AG08395 (cell line): ENCODE measurements at regions not wholly inside any gene's neighbourhood (a gene's known extent, or its start where the extent isn't known, plus 50 kb on each side); places are given as distances from the start of the nearest gene placed in this dataset.
"Not testable (repeated sequence)": the region's sequence is repeated elsewhere in the genome, so short reads cannot be mapped to it uniquely, and the experiment has no call there.

ENCODE experiments used
- DNase-seq: peaks from one replicate; pipeline ENCODE4 v3.0.0; 2012; ENCODE audit warnings: mixed read lengths, low spot score

- DNase-seq: peak; percentile 58
Measured at GRCh38 chr5:102617191-102618187, 118.7 kb upstream of the SLCO6A1 start.

- DNase-seq: no peak
Measured at GRCh38 chr5:102622262-102622661, 123.5 kb upstream of the SLCO6A1 start.

GRCh38 chr5:102623329-102624065 is 124.7 kb upstream of the SLCO6A1 start:
- DNase-seq: no peak

GRCh38 chr5:102624405-102624804 is 125.6 kb upstream of the SLCO6A1 start:
- DNase-seq: no peak

GRCh38 chr5:102625468-102625867 is 126.7 kb upstream of the SLCO6A1 start:
- DNase-seq: no peak

DNA sequence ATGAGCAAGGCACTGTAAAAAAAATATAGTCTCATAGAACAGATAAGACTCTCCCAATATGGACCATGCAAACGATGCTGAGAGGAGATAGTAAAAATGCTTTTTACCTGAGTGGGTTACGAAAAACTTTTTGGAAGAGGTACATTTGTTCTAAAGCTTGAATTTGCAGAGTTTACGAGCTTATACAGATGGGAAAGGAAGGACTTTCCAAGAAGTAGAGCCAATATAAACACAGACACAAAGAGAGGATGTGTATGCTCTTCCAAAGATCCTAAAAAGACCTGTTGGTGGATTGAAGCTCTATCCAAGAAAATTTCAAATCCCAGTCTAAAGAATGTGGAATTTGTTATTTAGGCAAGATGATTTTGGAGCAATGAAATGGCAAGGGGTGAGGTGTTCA is 127.1 kb upstream of the SLCO6A1 start:
- no peak for DNase-seq

DNA sequence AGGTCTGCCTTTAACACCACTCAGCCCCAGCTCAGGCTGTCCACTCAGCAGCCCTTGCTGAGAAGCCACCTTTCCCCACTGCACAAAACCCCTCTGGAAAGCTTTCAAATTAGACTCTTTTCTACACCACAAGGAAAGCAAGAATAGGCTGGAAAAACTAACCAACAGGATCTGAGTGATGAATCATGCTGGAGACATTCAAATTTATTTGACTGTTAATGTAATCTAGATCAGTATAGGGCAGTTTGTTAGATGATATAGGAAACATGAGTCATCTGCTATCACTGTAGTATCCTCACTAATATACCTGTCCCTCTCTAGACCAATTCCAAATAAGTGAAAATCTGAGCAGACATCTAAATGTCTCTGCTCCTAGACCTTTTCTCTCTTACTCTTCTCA is 127.8 kb upstream of the PAM start:
- DNase-seq: peak; percentile 35

DNA sequence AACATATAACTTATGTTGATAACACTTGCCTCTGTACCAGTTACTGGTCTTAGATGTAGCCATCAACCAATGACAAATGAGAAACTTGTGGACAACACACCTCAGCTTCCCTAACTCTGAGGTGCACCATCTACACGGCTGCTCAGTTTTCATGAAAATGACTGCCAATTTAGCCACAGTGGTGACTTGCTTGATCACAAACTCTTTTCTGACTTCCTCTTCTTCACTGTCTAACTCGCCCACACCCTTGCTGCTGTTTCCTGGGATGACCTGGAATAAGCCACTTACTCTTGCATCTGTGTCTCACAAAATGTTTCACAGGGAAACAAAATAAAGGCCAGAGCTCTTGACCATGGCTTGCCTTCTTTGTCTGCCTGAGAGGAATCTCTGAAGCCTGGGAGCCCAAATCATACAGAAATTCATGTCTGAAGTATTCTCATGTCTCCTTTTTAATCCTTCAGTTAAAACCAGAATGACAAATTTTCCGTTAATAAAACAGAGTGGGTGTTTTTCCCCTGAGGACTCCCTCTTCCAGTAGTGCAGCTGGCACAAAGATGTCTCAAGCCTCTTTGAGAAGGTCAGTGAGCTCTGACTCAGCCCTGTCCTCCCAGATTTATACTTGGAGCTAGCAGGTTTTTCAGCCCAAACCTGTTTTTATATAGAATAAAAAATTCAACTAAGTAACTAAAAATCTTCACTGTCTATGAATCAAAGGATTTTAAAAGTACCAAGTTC is 126.5 kb upstream of the PAM start:
- peak; percentile 72 for DNase-seq

DNA sequence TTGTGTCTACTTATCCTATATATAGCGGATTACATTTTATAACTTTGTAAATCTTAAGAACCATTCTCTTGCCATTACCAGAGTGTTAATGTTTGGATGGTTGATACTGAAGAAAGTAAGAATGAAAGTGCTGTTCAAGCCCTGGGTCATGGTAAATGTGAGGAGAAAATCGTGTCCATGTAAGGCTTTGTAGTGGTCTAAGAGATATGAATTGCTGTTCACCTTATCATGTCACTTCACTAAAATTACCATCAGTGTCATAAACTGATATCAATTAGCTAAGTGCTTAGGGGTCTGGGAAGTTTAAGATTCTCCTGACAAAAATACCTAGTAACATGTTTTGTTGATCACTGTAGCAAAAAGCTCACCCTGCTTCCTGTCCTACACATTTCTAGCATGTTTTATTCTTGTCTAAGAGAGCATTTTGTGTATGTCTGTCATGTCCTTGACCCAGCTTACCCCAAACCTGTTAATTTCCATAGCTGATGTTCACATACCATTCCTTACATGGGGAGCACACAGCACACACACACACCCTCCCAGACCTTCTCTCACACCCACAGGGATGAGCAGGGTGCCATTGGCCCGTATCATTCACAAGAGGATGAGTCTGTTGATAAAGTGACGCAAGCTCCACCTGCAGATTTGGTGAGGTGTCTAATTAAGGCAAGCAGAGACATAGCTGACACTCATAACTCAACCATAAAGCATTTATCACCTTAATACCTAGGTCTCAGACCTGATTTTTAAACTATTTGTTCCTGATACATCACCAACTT is 125.1 kb upstream of the PAM start:
- DNase-seq: no peak

DNA sequence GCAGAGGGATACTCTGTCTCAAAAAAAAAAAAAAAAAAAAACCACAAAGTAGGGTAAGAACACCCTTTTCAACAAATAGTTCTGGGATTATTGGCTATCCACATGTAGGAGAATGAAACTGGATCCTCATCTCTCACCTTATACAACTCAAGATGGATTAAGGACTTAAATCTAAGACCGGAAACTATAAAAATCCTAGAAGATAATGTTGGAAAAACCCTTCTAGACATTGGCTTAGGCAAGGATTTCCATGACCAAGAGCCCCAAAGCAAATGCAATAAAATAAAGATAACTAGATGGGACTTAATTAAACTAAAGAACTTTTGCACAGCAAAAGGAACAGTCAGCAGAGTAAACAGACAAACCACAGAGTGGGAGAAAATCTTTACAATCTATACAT is 119.7 kb upstream of the PAM start:
- not testable (repeated sequence) for DNase-seq

DNA sequence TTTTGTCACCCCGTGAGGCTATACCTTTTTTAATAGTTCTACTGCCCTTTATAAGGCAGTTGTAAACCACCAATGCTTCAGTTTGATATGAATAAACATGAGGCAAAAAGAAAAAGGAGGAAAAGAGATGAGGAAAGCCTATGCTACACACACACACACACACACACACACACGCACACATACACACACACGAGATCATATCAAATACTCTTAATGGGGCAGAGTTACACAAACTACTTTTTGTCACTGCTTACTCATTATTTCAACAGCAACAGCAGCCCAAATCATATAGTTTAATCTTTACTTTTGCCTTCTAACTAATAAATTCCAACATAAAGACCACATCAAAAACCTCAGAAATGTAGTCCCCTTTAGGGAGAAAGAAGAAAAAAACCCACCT is 116.8 kb upstream of the PAM start:
- no peak for DNase-seq

DNA sequence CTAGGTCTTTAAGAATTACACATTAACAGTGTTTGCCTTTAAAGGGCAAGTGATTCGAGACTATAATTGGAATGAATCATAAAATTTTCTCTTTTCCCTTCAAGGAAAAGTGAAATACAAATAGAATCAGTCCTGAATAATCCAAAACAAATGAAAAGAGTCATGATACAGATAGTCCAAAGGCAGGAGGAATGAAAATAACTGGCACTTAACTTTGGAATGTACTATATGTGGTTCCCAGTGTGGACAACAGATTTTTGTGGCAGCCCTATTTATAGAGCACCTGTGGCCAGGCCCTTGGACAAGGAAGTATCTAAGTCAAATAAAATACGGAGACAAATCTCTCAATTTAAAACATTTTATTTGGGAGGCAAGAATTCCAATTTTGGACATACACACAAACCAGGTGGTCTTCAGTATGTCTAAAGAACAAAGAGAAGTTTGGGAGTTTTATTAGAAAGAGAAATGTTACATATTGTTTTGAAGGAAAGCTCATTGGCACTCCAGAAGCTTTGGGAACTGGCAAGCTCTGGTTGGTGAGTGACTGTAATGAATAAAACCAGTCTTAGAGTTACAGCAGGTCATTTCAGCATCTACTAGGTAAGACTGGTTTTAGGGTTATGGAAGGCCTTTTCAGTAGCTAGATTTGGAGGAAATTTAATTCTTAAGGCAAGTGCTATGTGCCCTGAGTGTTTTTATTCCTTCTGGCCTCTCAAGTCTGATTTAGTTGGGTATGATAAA is 116.0 kb upstream of the PAM start:
- DNase-seq: no peak

DNA sequence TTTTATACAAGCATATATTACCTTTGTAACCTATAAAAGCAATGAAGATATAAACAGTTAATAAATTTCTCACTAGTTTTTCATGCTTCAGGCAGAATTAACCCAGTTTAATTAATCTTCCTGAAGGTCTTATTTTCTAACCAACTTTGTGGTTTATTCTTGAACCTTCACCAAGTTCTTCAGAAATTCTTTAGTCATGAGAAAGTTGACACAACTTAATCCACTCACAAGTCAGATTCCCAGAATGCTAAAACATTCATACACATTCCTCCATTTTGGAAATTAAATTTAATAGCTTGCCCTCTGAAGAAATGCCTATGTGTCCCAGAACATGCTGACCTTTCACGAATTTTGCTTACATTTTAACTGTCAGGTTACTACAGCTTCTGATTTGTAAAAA is 105.4 kb upstream of the PAM start:
- peak; percentile 40 for DNase-seq

DNA sequence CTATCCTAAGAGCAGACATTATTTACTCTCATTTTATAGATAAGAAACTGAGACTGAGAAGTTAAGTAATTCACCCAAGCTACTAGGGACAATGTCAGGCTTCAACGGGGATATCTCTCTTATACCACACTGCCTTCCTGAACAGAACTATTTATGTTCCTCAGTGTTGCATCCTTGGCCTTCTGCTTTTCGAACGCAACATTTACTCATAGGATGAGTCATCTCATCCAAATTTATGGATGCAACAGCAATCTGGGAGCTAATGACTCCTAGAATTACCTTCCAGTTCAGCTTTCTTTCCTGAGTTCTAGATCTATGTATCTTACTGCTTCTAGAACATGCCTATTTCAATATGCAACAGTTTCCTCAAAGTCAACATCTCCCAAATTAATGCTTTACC is 103.6 kb upstream of the PAM start:
- DNase-seq: no peak

DNA sequence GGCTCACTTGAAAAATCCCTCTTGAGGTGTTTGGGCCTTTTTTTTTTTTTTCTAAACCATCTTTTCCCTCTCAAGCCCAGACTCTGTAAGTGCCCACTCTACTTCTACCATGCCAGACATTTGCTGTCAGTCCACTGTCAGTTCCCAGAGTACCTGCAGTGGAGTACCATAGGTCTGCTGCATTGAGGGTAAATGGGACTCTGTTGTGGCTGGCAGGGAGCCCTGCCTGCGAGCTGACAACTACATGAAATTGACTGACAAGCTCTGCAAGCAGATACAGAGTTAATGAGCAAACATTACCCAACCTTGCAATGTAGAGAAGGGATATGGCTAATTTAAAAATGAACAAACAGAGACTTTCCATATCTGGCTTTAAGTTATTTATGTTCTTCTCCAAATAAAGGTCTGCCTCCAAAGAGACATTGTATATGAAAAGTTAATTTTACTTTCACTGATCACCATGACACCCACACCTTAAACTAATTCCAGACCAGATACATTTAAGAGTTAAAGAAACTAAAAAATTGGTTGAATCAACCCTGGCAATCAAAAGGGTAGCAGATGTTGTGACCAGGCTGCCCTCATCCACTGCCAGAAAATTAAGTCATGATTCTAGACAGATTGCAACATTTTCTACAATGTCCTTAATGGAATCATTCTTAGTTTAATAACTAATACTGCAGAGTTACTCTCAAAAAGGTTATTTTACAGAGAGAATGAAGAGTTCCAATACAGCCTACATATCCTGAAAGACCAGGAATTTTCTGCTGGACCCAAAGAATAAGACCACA is 100.4 kb upstream of the PAM start:
- no peak for DNase-seq

GRCh38 chr5:102659151-102659550 is 96.0 kb upstream of the PAM start:
- DNase-seq: no peak

DNA sequence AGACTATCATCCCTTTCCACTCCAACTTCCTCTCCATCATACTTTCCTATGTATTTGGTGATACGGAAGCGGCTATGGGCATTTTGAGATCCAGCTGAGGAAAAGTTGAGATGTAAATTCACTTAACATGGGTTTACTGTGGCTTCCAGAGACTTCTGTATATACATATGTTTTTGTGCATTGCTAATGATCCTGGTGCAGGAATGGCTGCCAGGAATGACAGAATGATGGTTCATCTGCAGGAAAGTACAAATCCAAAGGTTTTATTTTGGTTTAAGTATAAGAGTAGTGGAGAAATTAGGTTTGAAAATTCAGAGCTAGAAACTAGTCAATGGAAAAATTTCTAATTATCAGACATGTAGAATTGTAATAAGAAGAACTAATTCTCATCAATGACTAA is 95.0 kb upstream of the PAM start:
- DNase-seq: no peak

- DNase-seq: no peak
Measured at GRCh38 chr5:102663749-102664530, 91.2 kb upstream of the PAM start.

- DNase-seq: no peak
Measured at GRCh38 chr5:102664616-102665335, 90.3 kb upstream of the PAM start.
